ENCODE measurements at regions not wholly inside any gene's neighbourhood (a gene's known extent, or its start where the extent isn't known, plus 50 kb on each side); places are given as distances from the start of the nearest gene placed in this dataset.

GRCh38 chr2:79453918-79454317 lies 58.9 kb upstream of the CTNNA2 start:
- no peaks in the 10 kb centered on the region for H3K9me3 ChIP-seq (ENCODE audit: control insufficient read depth, low read length)
- H3K27ac ChIP-seq (ENCODE audit: low read depth, low read length, severe bottlenecking): no peak overlapping the region
- no peaks in the 10 kb centered on the region for H3K4me1 ChIP-seq (ENCODE audit: control insufficient read depth, insufficient read depth, low read length, poor library complexity, severe bottlenecking)
- no peaks in the 10 kb centered on the region for H3K36me3 ChIP-seq (ENCODE audit: control insufficient read depth, insufficient read depth, low read length)
- 17% methylated on average over 3 of the region's 3 CpGs; no CpG with 5 or more reads in 1 of the 2 experiments for WGBS, 2 experiments (ENCODE audit: insufficient coverage in 2 of 2)
- no peak overlapping the region for H3K4me3 ChIP-seq (ENCODE audit: extremely low read depth, insufficient read depth, low read length, poor library complexity, severe bottlenecking)

GRCh38 chr2:79452651-79453050 lies 60.2 kb upstream of the CTNNA2 start:
- Histone ChIP-seq H3K36me3 (ENCODE audit: control insufficient read depth, insufficient read depth, low read length) (no peaks in the 10 kb centered on the region), H3K9me3 (ENCODE audit: control insufficient read depth, low read length) (no peaks in the 10 kb centered on the region), H3K27ac (ENCODE audit: low read depth, low read length, severe bottlenecking) (no peak overlapping the region), H3K4me3 (ENCODE audit: extremely low read depth, insufficient read depth, low read length, poor library complexity, severe bottlenecking) (no peak overlapping the region), H3K4me1 (ENCODE audit: control insufficient read depth, insufficient read depth, low read length, poor library complexity, severe bottlenecking) (no peaks in the 10 kb centered on the region)
- WGBS, 2 experiments (ENCODE audit: insufficient coverage in 2 of 2): no CpG with 5 or more reads among the region's 1 CpG

DNA sequence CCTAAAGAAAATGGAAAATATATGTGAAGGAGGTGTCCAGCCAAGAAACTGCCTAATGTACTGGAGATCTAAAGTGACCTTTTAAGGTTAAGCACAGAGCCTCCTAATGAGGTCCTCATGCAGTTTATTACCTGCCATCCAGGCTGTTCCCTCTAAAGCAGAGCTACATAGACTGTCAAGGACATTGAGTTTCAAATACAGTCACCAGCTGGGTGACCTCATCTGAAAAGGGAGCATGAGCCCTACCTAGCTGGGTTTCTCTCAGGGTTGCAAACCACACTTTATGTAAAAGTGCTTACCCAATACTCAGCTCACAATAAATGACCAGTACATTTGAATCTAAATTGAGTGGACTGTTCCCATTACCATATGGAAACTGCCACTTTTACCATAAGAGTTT lies 65.4 kb upstream of the CTNNA2 start:
- Histone ChIP-seq H3K4me3 (ENCODE audit: extremely low read depth, insufficient read depth, low read length, poor library complexity, severe bottlenecking) (no peak overlapping the region), H3K9me3 (ENCODE audit: control insufficient read depth, low read length) (no peaks in the 10 kb centered on the region), H3K27ac (ENCODE audit: low read depth, low read length, severe bottlenecking) (no peak overlapping the region), H3K4me1 (ENCODE audit: control insufficient read depth, insufficient read depth, low read length, poor library complexity, severe bottlenecking) (no peaks in the 10 kb centered on the region), H3K36me3 (ENCODE audit: control insufficient read depth, insufficient read depth, low read length) (no peaks in the 10 kb centered on the region)

DNA sequence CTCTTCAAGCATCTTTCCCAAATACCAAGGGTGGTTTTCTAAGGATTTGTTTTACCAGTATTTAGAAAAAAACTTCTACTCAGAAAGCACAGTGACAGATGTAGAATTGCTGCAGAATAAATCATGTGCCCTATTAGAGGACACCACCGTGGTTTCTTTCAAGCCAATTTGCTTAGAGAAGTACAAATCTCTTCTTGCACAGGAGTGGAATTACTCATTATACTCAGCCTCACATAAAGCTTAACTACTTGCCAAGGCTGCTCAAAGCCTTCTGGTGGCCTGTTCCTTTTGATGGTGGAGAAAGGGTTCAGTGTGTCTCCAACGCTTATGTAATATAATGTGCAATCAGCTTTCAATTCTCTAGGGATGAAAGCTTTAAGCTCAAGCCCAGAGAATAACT lies 66.5 kb upstream of the CTNNA2 start:
- H3K9me3 ChIP-seq (ENCODE audit: control insufficient read depth, low read length): no peaks in the 10 kb centered on the region
- 100% methylated on average over 1 of the region's 2 CpGs; no CpG with 5 or more reads in 1 of the 2 experiments for WGBS, 2 experiments (ENCODE audit: insufficient coverage in 2 of 2)
- H3K4me3 ChIP-seq (ENCODE audit: extremely low read depth, insufficient read depth, low read length, poor library complexity, severe bottlenecking): no peak overlapping the region
- no peak overlapping the region for H3K27ac ChIP-seq (ENCODE audit: low read depth, low read length, severe bottlenecking)
- H3K4me1 ChIP-seq (ENCODE audit: control insufficient read depth, insufficient read depth, low read length, poor library complexity, severe bottlenecking): no peaks in the 10 kb centered on the region
- no peaks in the 10 kb centered on the region for H3K36me3 ChIP-seq (ENCODE audit: control insufficient read depth, insufficient read depth, low read length)

DNA sequence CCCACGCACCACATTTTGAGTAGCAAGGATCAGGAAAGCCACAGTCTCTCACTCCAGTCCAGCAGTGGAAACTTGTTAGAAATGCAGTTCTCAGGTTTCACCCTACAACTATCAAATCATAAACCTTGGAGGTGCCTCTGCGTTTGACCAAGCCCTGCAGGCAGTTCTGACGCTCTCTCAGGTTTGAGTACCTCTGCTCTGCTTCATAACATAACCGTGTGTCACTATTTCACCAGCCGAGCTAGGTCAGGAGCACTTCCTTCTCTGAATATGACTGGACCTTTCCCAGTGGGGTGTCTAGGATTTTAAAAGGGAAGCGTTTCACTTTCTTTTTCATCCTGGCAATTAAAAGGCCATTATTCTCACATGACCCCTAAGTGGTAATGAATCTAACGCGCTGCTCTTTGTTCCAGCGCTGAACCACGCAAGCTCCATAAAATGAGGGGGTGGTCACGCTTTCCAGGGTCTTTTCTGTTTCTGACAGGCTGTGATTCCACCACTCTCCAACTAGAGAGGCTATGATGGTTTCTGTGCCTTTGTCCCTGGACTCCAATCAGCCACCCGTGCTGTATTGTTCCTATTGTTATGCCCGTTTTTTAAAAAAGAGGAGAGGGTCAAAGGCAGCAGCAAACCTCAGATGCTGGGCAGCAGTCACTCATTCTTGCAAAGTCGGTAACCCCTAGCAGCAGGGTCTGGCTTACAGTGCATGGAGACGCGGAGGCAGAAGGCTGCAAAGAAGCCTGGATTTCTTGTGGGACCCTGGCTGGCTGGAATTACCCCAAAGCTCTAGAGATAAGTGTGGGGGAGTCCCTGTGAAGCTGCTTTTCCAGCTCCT lies 75.2 kb upstream of the CTNNA2 start:
- Histone ChIP-seq H3K36me3 (ENCODE audit: control insufficient read depth, insufficient read depth, low read length) (no peaks in the 10 kb centered on the region), H3K4me3 (ENCODE audit: extremely low read depth, insufficient read depth, low read length, poor library complexity, severe bottlenecking) (no peak overlapping the region), H3K27ac (ENCODE audit: low read depth, low read length, severe bottlenecking) (no peak overlapping the region), H3K4me1 (ENCODE audit: control insufficient read depth, insufficient read depth, low read length, poor library complexity, severe bottlenecking) (no peaks in the 10 kb centered on the region), H3K9me3 (ENCODE audit: control insufficient read depth, low read length) (no peaks in the 10 kb centered on the region)
- 50 to 53% methylated on average over 11 to 16 of the region's 16 CpGs for WGBS, 2 experiments (ENCODE audit: insufficient coverage in 2 of 2)

GRCh38 chr2:79434362-79434761 lies 78.5 kb upstream of the CTNNA2 start:
- 83 to 100% methylated on average over 2 of the region's 2 CpGs for WGBS, 2 experiments (ENCODE audit: insufficient coverage in 2 of 2)
- Histone ChIP-seq H3K4me1 (ENCODE audit: control insufficient read depth, insufficient read depth, low read length, poor library complexity, severe bottlenecking) (no peaks in the 10 kb centered on the region), H3K36me3 (ENCODE audit: control insufficient read depth, insufficient read depth, low read length) (no peaks in the 10 kb centered on the region), H3K27ac (ENCODE audit: low read depth, low read length, severe bottlenecking) (no peak overlapping the region), H3K4me3 (ENCODE audit: extremely low read depth, insufficient read depth, low read length, poor library complexity, severe bottlenecking) (no peak overlapping the region), H3K9me3 (ENCODE audit: control insufficient read depth, low read length) (no peaks in the 10 kb centered on the region)

DNA sequence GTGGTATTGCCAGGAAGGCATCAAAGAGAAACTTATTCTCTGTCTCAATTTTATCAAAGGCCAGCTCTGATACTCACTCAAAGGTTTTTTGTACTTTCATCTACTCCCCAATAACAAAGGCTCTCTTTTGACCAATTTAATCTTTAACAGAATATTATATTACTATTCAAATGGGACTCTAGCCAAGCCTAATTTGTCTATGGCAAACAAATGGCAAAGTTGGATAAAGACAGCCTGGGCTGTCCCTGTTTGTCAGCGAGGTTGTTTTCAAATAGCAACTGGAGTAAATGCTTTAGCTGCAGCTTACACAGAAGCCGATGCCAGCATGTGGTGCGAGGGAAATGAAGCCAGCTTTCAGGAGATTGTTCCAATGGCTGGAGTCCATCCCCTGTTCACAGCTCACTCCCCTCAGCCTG lies 80.1 kb upstream of the CTNNA2 start:
- WGBS, 2 experiments (ENCODE audit: insufficient coverage in 2 of 2): 60 to 77% methylated on average over 3 of the region's 3 CpGs
- H3K36me3 ChIP-seq (ENCODE audit: control insufficient read depth, insufficient read depth, low read length): no peaks in the 10 kb centered on the region

GRCh38 chr2:79428745-79429144 lies 84.1 kb upstream of the CTNNA2 start:
- H3K9me3 ChIP-seq (ENCODE audit: control insufficient read depth, low read length): no peaks in the 10 kb centered on the region
- whole genome bisulfite sequencing, 2 experiments (ENCODE audit: insufficient coverage in 2 of 2): 70 to 100% methylated on average over 1 of the region's 1 CpG
- H3K4me1 ChIP-seq (ENCODE audit: control insufficient read depth, insufficient read depth, low read length, poor library complexity, severe bottlenecking): no peaks in the 10 kb centered on the region
- H3K27ac ChIP-seq (ENCODE audit: low read depth, low read length, severe bottlenecking): no peak overlapping the region
- no peak overlapping the region for H3K4me3 ChIP-seq (ENCODE audit: extremely low read depth, insufficient read depth, low read length, poor library complexity, severe bottlenecking)
- no peaks in the 10 kb centered on the region for H3K36me3 ChIP-seq (ENCODE audit: control insufficient read depth, insufficient read depth, low read length)

More for the DNA sequence above, 80.1 kb upstream of the CTNNA2 start:
- no peak overlapping the region for H3K4me3 ChIP-seq (ENCODE audit: extremely low read depth, insufficient read depth, low read length, poor library complexity, severe bottlenecking)
- no peaks in the 10 kb centered on the region for H3K9me3 ChIP-seq (ENCODE audit: control insufficient read depth, low read length)
- H3K4me1 ChIP-seq (ENCODE audit: control insufficient read depth, insufficient read depth, low read length, poor library complexity, severe bottlenecking): no peaks in the 10 kb centered on the region
- no peak overlapping the region for H3K27ac ChIP-seq (ENCODE audit: low read depth, low read length, severe bottlenecking)

- no peaks in the 10 kb centered on the region for H3K9me3 ChIP-seq (ENCODE audit: control insufficient read depth, low read length)
- H3K4me1 ChIP-seq (ENCODE audit: control insufficient read depth, insufficient read depth, low read length, poor library complexity, severe bottlenecking): no peaks in the 10 kb centered on the region
- WGBS, 2 experiments (ENCODE audit: insufficient coverage in 2 of 2): 0% methylated on average over 1 of the region's 2 CpGs
- H3K36me3 ChIP-seq (ENCODE audit: control insufficient read depth, insufficient read depth, low read length): no peaks in the 10 kb centered on the region
- H3K27ac ChIP-seq (ENCODE audit: low read depth, low read length, severe bottlenecking): no peak overlapping the region
- no peak overlapping the region for H3K4me3 ChIP-seq (ENCODE audit: extremely low read depth, insufficient read depth, low read length, poor library complexity, severe bottlenecking)
Observed at GRCh38 chr2:79414690-79415089, 98.2 kb upstream of the CTNNA2 start.

DNA sequence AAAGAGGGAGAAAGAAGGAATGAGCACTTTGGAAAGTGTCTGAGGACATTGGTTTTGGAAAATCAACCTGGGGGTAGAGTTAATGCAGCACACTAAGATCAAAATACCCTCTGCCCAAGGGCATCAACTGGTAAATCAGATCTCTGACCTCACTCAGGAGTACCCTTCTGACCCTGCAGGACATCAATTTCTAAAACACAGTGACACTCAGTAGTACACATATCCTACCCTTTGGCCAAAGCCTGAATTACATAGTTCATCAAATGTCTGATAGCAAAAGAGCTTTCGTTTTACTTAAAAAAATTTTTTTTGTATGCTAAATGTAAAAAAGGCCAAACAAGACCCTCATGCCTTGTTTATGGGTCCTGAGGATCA lies 118.4 kb upstream of the CTNNA2 start:
- Histone ChIP-seq H3K4me1 (ENCODE audit: control insufficient read depth, insufficient read depth, low read length, poor library complexity, severe bottlenecking) (peaks cover 14% of the 10 kb centered on the region), H3K4me3 (ENCODE audit: extremely low read depth, insufficient read depth, low read length, poor library complexity, severe bottlenecking) (no peak overlapping the region)

GRCh38 chr2:79393806-79394484 lies 118.9 kb upstream of the CTNNA2 start:
- Histone ChIP-seq H3K4me3 (ENCODE audit: extremely low read depth, insufficient read depth, low read length, poor library complexity, severe bottlenecking) (no peak overlapping the region), H3K36me3 (ENCODE audit: control insufficient read depth, insufficient read depth, low read length) (no peaks in the 10 kb centered on the region), H3K27ac (ENCODE audit: low read depth, low read length, severe bottlenecking) (peak overlapping the region; percentile 97), H3K9me3 (ENCODE audit: control insufficient read depth, low read length) (peaks cover 3% of the 10 kb centered on the region), H3K4me1 (ENCODE audit: control insufficient read depth, insufficient read depth, low read length, poor library complexity, severe bottlenecking) (peaks cover 14% of the 10 kb centered on the region)
- 30 to 43% methylated on average over 7 to 8 of the region's 9 CpGs for WGBS, 2 experiments (ENCODE audit: insufficient coverage in 2 of 2)

More for the DNA sequence above, 118.4 kb upstream of the CTNNA2 start:
- Histone ChIP-seq H3K36me3 (ENCODE audit: control insufficient read depth, insufficient read depth, low read length) (no peaks in the 10 kb centered on the region), H3K9me3 (ENCODE audit: control insufficient read depth, low read length) (peaks cover 3% of the 10 kb centered on the region), H3K27ac (ENCODE audit: low read depth, low read length, severe bottlenecking) (peak overlapping the region; percentile 97)
- WGBS, 2 experiments (ENCODE audit: insufficient coverage in 2 of 2): no CpG with 5 or more reads among the region's 1 CpG
